Mesendoderm (in vitro differentiated cells): ENCODE measurements at regions not wholly inside any gene's neighbourhood (a gene's known extent, or its start where the extent isn't known, plus 50 kb on each side); places are given as distances from the start of the nearest gene placed in this dataset.

Source experiments
- DNase-seq: peaks from one replicate; pipeline ENCODE4 v3.0.0; 2013
- H2AK5ac ChIP-seq: 2 replicates; pipeline ENCODE4 v1.6.1; 2013; ENCODE audit warnings: low read length, inconsistent platforms
- H2BK120ac ChIP-seq: 2 replicates; pipeline ENCODE4 v1.6.1; 2013; ENCODE audit warnings: low read depth, mild to moderate bottlenecking, low read length, moderate library complexity, mixed read lengths
- H2BK15ac ChIP-seq: replicated peaks from 2 replicates; pipeline ENCODE4 v1.6.1; 2013; ENCODE audit warnings: low read depth, mild to moderate bottlenecking, moderate library complexity
- H2BK5ac ChIP-seq: 2 replicates; pipeline ENCODE4 v1.6.1; 2013; ENCODE audit warnings: low read length, inconsistent platforms
- H3K18ac ChIP-seq: 2 replicates; pipeline ENCODE4 v1.6.1; 2013; ENCODE audit warnings: mild to moderate bottlenecking, low read length, mixed read lengths
- H3K23ac ChIP-seq: one replicate; pipeline ENCODE4 v1.6.1; 2013; ENCODE audit warnings: low read length
- H3K27ac ChIP-seq: 2 replicates; pipeline ENCODE4 v1.5.1; 2013; ENCODE audit warnings: low read depth, mild to moderate bottlenecking, inconsistent platforms, low read length, moderate library complexity
- H3K27me3 ChIP-seq: 2 replicates; pipeline ENCODE4 v1.6.1; 2013; ENCODE audit warnings: low read length, control low read depth, mild to moderate bottlenecking, inconsistent platforms; ENCODE audit not compliant: insufficient read depth, poor library complexity
- H3K36me3 ChIP-seq: 2 replicates; pipeline ENCODE4 v1.6.1; 2013; ENCODE audit warnings: low read length, inconsistent platforms; ENCODE audit not compliant: control insufficient read depth, insufficient read depth
- H3K4ac ChIP-seq: one replicate; pipeline ENCODE4 v1.6.1; 2013; ENCODE audit warnings: low read depth, mild to moderate bottlenecking, low read length, moderate library complexity
- H3K4me1 ChIP-seq: 2 replicates; pipeline ENCODE4 v1.6.1; 2013; ENCODE audit warnings: low read depth, low read length, inconsistent platforms; ENCODE audit not compliant: control insufficient read depth
- H3K4me2 ChIP-seq: 2 replicates; pipeline ENCODE4 v1.6.1; 2013; ENCODE audit warnings: low read length
- H3K4me3 ChIP-seq: 2 replicates; pipeline ENCODE4 v1.5.1; 2013; ENCODE audit warnings: mild to moderate bottlenecking, low read length
- H3K56ac ChIP-seq: one replicate; pipeline ENCODE4 v1.6.1; 2013; ENCODE audit warnings: low read length
- H3K79me1 ChIP-seq: 2 replicates; pipeline ENCODE4 v1.6.1; 2013; ENCODE audit warnings: low read length, inconsistent platforms
- H3K79me2 ChIP-seq: 2 replicates; pipeline ENCODE4 v1.6.1; 2013; ENCODE audit warnings: mild to moderate bottlenecking, low read length; ENCODE audit not compliant: control insufficient read depth, insufficient read depth
- H3K9ac ChIP-seq: 2 replicates; pipeline ENCODE4 v1.6.1; 2013; ENCODE audit warnings: low read length, inconsistent platforms
- H4K5ac ChIP-seq: one replicate; pipeline ENCODE4 v1.6.1; 2013; ENCODE audit warnings: low read length
- H4K8ac ChIP-seq: one replicate; pipeline ENCODE4 v1.6.1; 2013; ENCODE audit warnings: low read depth, mild to moderate bottlenecking, control low read depth, low read length, moderate library complexity
- WGBS: extraction: QIAGEN DNeasy Blood & Tissue Kit; methylation state at CpG from one replicate; pipeline ENCODE4 v1.1.7; 2013; ENCODE audit warnings: low lambda C conversion rate, missing lambda C conversion rate; ENCODE audit not compliant: insufficient coverage; ENCODE audit errors: extremely low coverage; 5-methylcytosine and 5-hydroxymethylcytosine counted together

GRCh38 chr11:119865661-119866156 lies 136.7 kb upstream of the NECTIN1 start:
- no peak overlapping the region for H3K4ac ChIP-seq
- H3K4me2 ChIP-seq = no peak overlapping the region
- H2BK5ac ChIP-seq = no peak overlapping the region
- H3K23ac ChIP-seq = no peak overlapping the region
- no peak overlapping the region for H2BK120ac ChIP-seq
- no peak overlapping the region for H4K5ac ChIP-seq
- WGBS = no CpG with 5 or more reads among the region's 2 CpGs
- H3K27ac ChIP-seq = no peak overlapping the region
- H3K79me1 ChIP-seq = no peaks in the 10 kb centered on the region
- no peaks in the 10 kb centered on the region for H3K4me1 ChIP-seq
- no peak overlapping the region for H4K8ac ChIP-seq
- no peak overlapping the region for H2BK15ac ChIP-seq
- H3K56ac ChIP-seq = no peak overlapping the region
- H3K9ac ChIP-seq = no peak overlapping the region
- H2AK5ac ChIP-seq = no peak overlapping the region
- H3K4me3 ChIP-seq = no peak overlapping the region
- H3K79me2 ChIP-seq = no peaks in the 10 kb centered on the region
- no peak for DNase-seq
- no peaks in the 10 kb centered on the region for H3K27me3 ChIP-seq
- no peaks in the 10 kb centered on the region for H3K36me3 ChIP-seq
- H3K18ac ChIP-seq = no peak overlapping the region

GRCh38 chr11:119864836-119865235 lies 135.8 kb upstream of the NECTIN1 start:
- H3K4me1 ChIP-seq = no peaks in the 10 kb centered on the region
- no peak for DNase-seq
- no peak overlapping the region for H3K4me2 ChIP-seq
- no peak overlapping the region for H4K5ac ChIP-seq
- H2AK5ac ChIP-seq = no peak overlapping the region
- no peak overlapping the region for H2BK5ac ChIP-seq
- no peaks in the 10 kb centered on the region for H3K79me1 ChIP-seq
- H3K36me3 ChIP-seq = no peaks in the 10 kb centered on the region
- no peak overlapping the region for H3K23ac ChIP-seq
- no peak overlapping the region for H3K9ac ChIP-seq
- H2BK120ac ChIP-seq = no peak overlapping the region
- no peaks in the 10 kb centered on the region for H3K27me3 ChIP-seq
- H3K4me3 ChIP-seq = no peak overlapping the region
- no peak overlapping the region for H3K4ac ChIP-seq
- H3K18ac ChIP-seq = no peak overlapping the region
- H3K56ac ChIP-seq = no peak overlapping the region
- no peak overlapping the region for H3K27ac ChIP-seq
- no peak overlapping the region for H4K8ac ChIP-seq
- no peak overlapping the region for H2BK15ac ChIP-seq
- WGBS = no CpG with 5 or more reads among the region's 7 CpGs
- no peaks in the 10 kb centered on the region for H3K79me2 ChIP-seq

- Histone ChIP-seq H3K4me3 (no peak overlapping the region), H3K27me3 (no peaks in the 10 kb centered on the region), H3K56ac (no peak overlapping the region), H3K4ac (no peak overlapping the region), H2BK15ac (no peak overlapping the region), H2AK5ac (no peak overlapping the region), H3K36me3 (no peaks in the 10 kb centered on the region), H4K5ac (no peak overlapping the region), H3K27ac (no peak overlapping the region), H4K8ac (no peak overlapping the region), H3K79me1 (no peaks in the 10 kb centered on the region), H3K4me1 (no peaks in the 10 kb centered on the region), H3K23ac (no peak overlapping the region), H2BK5ac (no peak overlapping the region), H3K79me2 (no peaks in the 10 kb centered on the region), H2BK120ac (no peak overlapping the region), H3K18ac (no peak overlapping the region), H3K9ac (no peak overlapping the region), H3K4me2 (no peak overlapping the region)
- no peak for DNase-seq
- WGBS = no CpG with 5 or more reads among the region's 17 CpGs
Measured at GRCh38 chr11:119863851-119864601, 135.0 kb upstream of the NECTIN1 start.

- no peak overlapping the region for H4K5ac ChIP-seq
- H3K18ac ChIP-seq = no peak overlapping the region
- H3K4me2 ChIP-seq = no peak overlapping the region
- no peak overlapping the region for H2BK5ac ChIP-seq
- no peak overlapping the region for H2BK15ac ChIP-seq
- no peak overlapping the region for H3K27ac ChIP-seq
- no peak overlapping the region for H3K23ac ChIP-seq
- no peak overlapping the region for H2AK5ac ChIP-seq
- no peak overlapping the region for H2BK120ac ChIP-seq
- no peaks in the 10 kb centered on the region for H3K4me1 ChIP-seq
- no peak overlapping the region for H3K4ac ChIP-seq
- no peak overlapping the region for H3K4me3 ChIP-seq
- no peak overlapping the region for H3K9ac ChIP-seq
- H3K36me3 ChIP-seq = no peaks in the 10 kb centered on the region
- no CpG with 5 or more reads among the region's 8 CpGs for WGBS
- H3K56ac ChIP-seq = no peak overlapping the region
- no peaks in the 10 kb centered on the region for H3K79me1 ChIP-seq
- H3K79me2 ChIP-seq = no peaks in the 10 kb centered on the region
- H4K8ac ChIP-seq = no peak overlapping the region
- H3K27me3 ChIP-seq = no peaks in the 10 kb centered on the region
- no peak for DNase-seq
Measured at GRCh38 chr11:119863236-119863635, 134.2 kb upstream of the NECTIN1 start.

- Histone ChIP-seq H3K27me3 (no peaks in the 10 kb centered on the region), H3K9ac (no peak overlapping the region), H2BK5ac (no peak overlapping the region), H3K4me3 (no peak overlapping the region), H4K8ac (no peak overlapping the region), H3K79me1 (no peaks in the 10 kb centered on the region), H4K5ac (no peak overlapping the region), H3K4ac (no peak overlapping the region), H3K27ac (no peak overlapping the region), H2BK120ac (no peak overlapping the region), H2AK5ac (no peak overlapping the region), H3K4me2 (no peak overlapping the region), H3K36me3 (no peaks in the 10 kb centered on the region), H3K79me2 (no peaks in the 10 kb centered on the region), H3K4me1 (no peaks in the 10 kb centered on the region), H3K18ac (no peak overlapping the region), H3K56ac (no peak overlapping the region), H2BK15ac (no peak overlapping the region), H3K23ac (no peak overlapping the region)
- DNase-seq = no peak
- WGBS = no CpG with 5 or more reads among the region's 5 CpGs
Measured at GRCh38 chr11:119861160-119861559, 132.2 kb upstream of the NECTIN1 start.
